ENCODE measurements at regions not wholly inside any gene's neighbourhood (a gene's known extent, or its start where the extent isn't known, plus 50 kb on each side); places are given as distances from the start of the nearest gene placed in this dataset.

DNA sequence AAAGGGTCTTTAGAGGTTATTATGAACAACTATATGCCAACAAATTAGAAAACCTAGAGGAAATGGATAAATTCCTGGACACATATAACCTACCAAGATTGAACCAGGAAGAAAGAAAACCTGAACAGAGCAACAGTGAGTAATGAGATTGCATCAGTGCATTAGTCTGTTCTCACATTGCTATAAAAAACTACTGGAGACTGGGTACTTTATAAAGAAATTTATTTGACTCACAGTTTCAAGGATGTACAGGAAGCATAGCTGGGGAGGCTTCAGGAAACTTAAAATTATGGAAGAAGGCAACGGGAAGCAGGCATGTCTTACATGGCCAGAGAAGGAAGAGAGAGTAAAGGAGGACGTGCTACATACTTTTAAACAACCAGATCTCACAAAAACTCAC is 70.8 kb upstream of the GNAZ start:
- DNase-seq (ENCODE audit: low read depth in 2 of 2): no peak

GRCh38 chr22:23000657-23001347 is 69.5 kb upstream of the GNAZ start:
- no peak for DNase-seq (ENCODE audit: low read depth in 2 of 2)

DNA sequence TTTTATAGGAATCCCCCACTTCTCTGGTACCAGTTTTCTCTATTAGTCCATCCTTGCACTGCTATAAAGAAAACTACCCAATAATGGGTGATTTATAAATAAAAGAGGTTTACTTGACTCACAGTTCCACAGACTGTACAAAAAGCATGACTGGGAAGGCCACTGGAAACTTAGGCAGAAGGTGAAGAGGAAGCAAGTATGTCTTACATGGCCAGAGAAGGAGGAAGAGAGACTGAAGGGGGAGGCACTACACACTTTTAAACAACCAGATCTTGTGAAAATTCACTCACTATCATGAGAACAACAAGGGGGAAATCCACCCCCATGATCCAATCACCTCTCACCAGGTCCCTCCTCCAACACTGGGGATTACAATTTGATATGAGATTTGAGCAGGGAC is 68.9 kb upstream of the GNAZ start:
- DNase-seq (ENCODE audit: low read depth in 2 of 2): no peak

GRCh38 chr22:23002612-23003180 is 67.6 kb upstream of the GNAZ start:
- no peak for DNase-seq (ENCODE audit: low read depth in 2 of 2)

- no peak for DNase-seq (ENCODE audit: low read depth in 2 of 2)
Measured at GRCh38 chr22:23007823-23008222, 62.5 kb upstream of the GNAZ start.

DNA sequence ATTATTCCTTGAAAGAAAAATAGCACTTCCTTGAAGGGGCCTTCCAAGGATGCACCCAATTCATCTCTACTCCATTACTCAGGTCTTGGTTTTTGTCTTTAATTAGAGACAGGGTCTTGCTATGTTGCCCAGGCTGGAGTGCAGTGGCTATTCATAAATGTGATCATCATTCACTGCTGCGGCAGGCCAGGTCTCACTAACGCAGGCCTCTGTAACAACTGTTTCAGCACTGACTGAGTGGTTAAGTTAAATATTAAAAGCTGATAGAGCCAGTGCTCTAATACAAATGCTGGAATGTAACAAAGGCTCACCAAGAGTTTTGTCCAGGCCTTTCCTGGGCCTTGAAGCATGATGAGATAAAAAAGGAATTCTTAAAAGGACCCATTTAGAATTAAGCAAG is 61.4 kb upstream of the GNAZ start:
- DNase-seq (ENCODE audit: low read depth in 2 of 2): no peak

Data from stimulated activated CD4-positive, alpha-beta T cell treated with anti-CD3 and anti-CD28 coated beads, Interleukin-1b, Interleukin-23, amount 100 ng/mL, for 4 hours (primary cell).